ENCODE measurements at regions not wholly inside any gene's neighbourhood (a gene's known extent, or its start where the extent isn't known, plus 50 kb on each side); places are given as distances from the start of the nearest gene placed in this dataset.

DNA sequence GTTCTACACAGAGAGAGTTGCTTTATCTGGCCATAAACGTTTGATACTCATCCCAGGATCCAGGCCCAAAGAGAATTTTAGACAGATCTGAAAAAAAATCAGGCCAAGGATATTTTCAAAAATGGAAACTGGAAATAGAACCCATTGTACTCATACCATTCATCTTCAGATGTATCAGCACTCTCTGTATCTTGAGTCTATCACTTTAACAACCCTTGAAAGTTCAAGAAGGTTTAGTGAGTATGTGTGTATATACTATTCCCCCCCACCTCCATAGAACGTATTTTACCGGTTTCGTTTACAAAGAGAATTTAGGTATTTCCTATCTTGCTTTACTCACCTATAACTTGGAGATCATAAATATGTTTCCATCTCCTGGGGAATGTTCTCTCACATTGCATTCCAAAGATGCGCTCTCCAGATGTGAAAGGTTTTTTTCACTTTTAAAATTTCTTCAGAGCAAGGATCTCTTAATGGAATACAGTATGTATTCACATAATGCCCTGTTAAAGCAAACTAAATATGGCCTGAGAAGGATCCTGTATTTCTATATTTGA lies 105.5 kb upstream of the TUT7 start:
- no peaks in the 10 kb centered on the region for H3K36me3 ChIP-seq (ENCODE audit: control insufficient read depth, insufficient read depth, low read length)
- no peak overlapping the region for H3K9ac ChIP-seq (ENCODE audit: low read length)
- H3K27ac ChIP-seq (ENCODE audit: low read depth, low read length) = no peak overlapping the region
- H3K4me3 ChIP-seq (ENCODE audit: low read depth, low read length) = no peak overlapping the region
- H3K9me3 ChIP-seq (ENCODE audit: control insufficient read depth, insufficient read depth, low read depth, low read length) = no peaks in the 10 kb centered on the region
- H3K27me3 ChIP-seq (ENCODE audit: control insufficient read depth, insufficient read depth, low read length) = no peaks in the 10 kb centered on the region
- peaks cover 4% of the 10 kb centered on the region; the same call in 1 of the 2 replicates for H3K4me1 ChIP-seq (ENCODE audit: control insufficient read depth, insufficient read depth, low read length)

- H3K9me3 ChIP-seq (ENCODE audit: control insufficient read depth, insufficient read depth, low read depth, low read length) = no peaks in the 10 kb centered on the region
- H3K27me3 ChIP-seq (ENCODE audit: control insufficient read depth, insufficient read depth, low read length) = no peaks in the 10 kb centered on the region
- H3K9ac ChIP-seq (ENCODE audit: low read length) = no peak overlapping the region
- no peak overlapping the region for H3K4me3 ChIP-seq (ENCODE audit: low read depth, low read length)
- H3K27ac ChIP-seq (ENCODE audit: low read depth, low read length) = no peak overlapping the region
- H3K4me1 ChIP-seq (ENCODE audit: control insufficient read depth, insufficient read depth, low read length) = peaks cover 4% of the 10 kb centered on the region; the same call in 1 of the 2 replicates
- no peaks in the 10 kb centered on the region for H3K36me3 ChIP-seq (ENCODE audit: control insufficient read depth, insufficient read depth, low read length)
Measured at GRCh38 chr9:86459191-86459590, 105.0 kb upstream of the TUT7 start.

GRCh38 chr9:86458191-86458855 lies 104.1 kb upstream of the TUT7 start:
- H3K4me3 ChIP-seq (ENCODE audit: low read depth, low read length) = no peak overlapping the region
- H3K4me1 ChIP-seq (ENCODE audit: control insufficient read depth, insufficient read depth, low read length) = peaks cover 4% of the 10 kb centered on the region; the same call in 1 of the 2 replicates
- no peaks in the 10 kb centered on the region for H3K9me3 ChIP-seq (ENCODE audit: control insufficient read depth, insufficient read depth, low read depth, low read length)
- H3K27me3 ChIP-seq (ENCODE audit: control insufficient read depth, insufficient read depth, low read length) = no peaks in the 10 kb centered on the region
- H3K27ac ChIP-seq (ENCODE audit: low read depth, low read length) = no peak overlapping the region
- no peaks in the 10 kb centered on the region for H3K36me3 ChIP-seq (ENCODE audit: control insufficient read depth, insufficient read depth, low read length)
- H3K9ac ChIP-seq (ENCODE audit: low read length) = no peak overlapping the region

- Histone ChIP-seq H3K4me1 (ENCODE audit: control insufficient read depth, insufficient read depth, low read length) (peaks cover 4% of the 10 kb centered on the region; the same call in 1 of the 2 replicates), H3K4me3 (ENCODE audit: low read depth, low read length) (no peak overlapping the region), H3K27me3 (ENCODE audit: control insufficient read depth, insufficient read depth, low read length) (no peaks in the 10 kb centered on the region)
Measured at GRCh38 chr9:86456416-86456815, 102.2 kb upstream of the TUT7 start.

GRCh38 chr9:86454701-86455615 lies 100.7 kb upstream of the TUT7 start:
- H3K27ac ChIP-seq (ENCODE audit: low read depth, low read length) = no peak overlapping the region
- no peaks in the 10 kb centered on the region for H3K9me3 ChIP-seq (ENCODE audit: control insufficient read depth, insufficient read depth, low read depth, low read length)
- no peaks in the 10 kb centered on the region for H3K36me3 ChIP-seq (ENCODE audit: control insufficient read depth, insufficient read depth, low read length)
- no peak overlapping the region for H3K9ac ChIP-seq (ENCODE audit: low read length)
- no peaks in the 10 kb centered on the region for H3K27me3 ChIP-seq (ENCODE audit: control insufficient read depth, insufficient read depth, low read length)
- peaks cover 4% of the 10 kb centered on the region; the same call in 1 of the 2 replicates for H3K4me1 ChIP-seq (ENCODE audit: control insufficient read depth, insufficient read depth, low read length)
- H3K4me3 ChIP-seq (ENCODE audit: low read depth, low read length) = no peak overlapping the region

More at GRCh38 chr9:86456416-86456815, 102.2 kb upstream of the TUT7 start:
- no peaks in the 10 kb centered on the region for H3K9me3 ChIP-seq (ENCODE audit: control insufficient read depth, insufficient read depth, low read depth, low read length)
- no peaks in the 10 kb centered on the region for H3K36me3 ChIP-seq (ENCODE audit: control insufficient read depth, insufficient read depth, low read length)
- no peak overlapping the region for H3K27ac ChIP-seq (ENCODE audit: low read depth, low read length)
- no peak overlapping the region for H3K9ac ChIP-seq (ENCODE audit: low read length)

- Histone ChIP-seq H3K4me1 (ENCODE audit: control insufficient read depth, insufficient read depth, low read length) (no peaks in the 10 kb centered on the region), H3K27ac (ENCODE audit: low read depth, low read length) (no peak overlapping the region), H3K27me3 (ENCODE audit: control insufficient read depth, insufficient read depth, low read length) (no peaks in the 10 kb centered on the region), H3K9me3 (ENCODE audit: control insufficient read depth, insufficient read depth, low read depth, low read length) (no peaks in the 10 kb centered on the region), H3K4me3 (ENCODE audit: low read depth, low read length) (no peak overlapping the region), H3K36me3 (ENCODE audit: control insufficient read depth, insufficient read depth, low read length) (no peaks in the 10 kb centered on the region), H3K9ac (ENCODE audit: low read length) (no peak overlapping the region)
Measured at GRCh38 chr9:86452201-86452828, 98.1 kb upstream of the TUT7 start.

DNA sequence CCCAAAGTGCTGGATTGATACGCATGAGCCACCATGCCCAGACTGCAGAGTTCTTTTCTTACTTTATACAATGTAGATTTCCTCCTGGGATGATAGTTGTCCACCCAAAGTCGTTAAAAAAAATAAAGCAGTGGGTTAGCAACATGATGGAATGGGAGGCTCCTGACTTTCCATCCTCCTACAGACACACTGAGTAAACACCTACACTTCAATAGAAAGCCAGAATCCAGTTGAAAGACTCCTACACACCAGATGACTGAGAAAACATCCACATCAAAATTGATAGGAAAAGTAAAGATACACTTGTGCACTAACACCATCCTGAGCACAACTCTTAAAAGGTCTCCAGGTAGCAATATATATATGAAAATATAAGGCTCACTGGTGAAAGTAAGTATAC lies 95.0 kb upstream of the TUT7 start:
- Histone ChIP-seq H3K27me3 (ENCODE audit: control insufficient read depth, insufficient read depth, low read length) (no peaks in the 10 kb centered on the region), H3K36me3 (ENCODE audit: control insufficient read depth, insufficient read depth, low read length) (no peaks in the 10 kb centered on the region), H3K9ac (ENCODE audit: low read length) (no peak overlapping the region), H3K27ac (ENCODE audit: low read depth, low read length) (no peak overlapping the region), H3K9me3 (ENCODE audit: control insufficient read depth, insufficient read depth, low read depth, low read length) (no peaks in the 10 kb centered on the region), H3K4me3 (ENCODE audit: low read depth, low read length) (no peak overlapping the region), H3K4me1 (ENCODE audit: control insufficient read depth, insufficient read depth, low read length) (peaks cover 1% of the 10 kb centered on the region; the same call in 1 of the 2 replicates)

- Histone ChIP-seq H3K36me3 (ENCODE audit: control insufficient read depth, insufficient read depth, low read length) (no peaks in the 10 kb centered on the region), H3K9ac (ENCODE audit: low read length) (no peak overlapping the region), H3K27me3 (ENCODE audit: control insufficient read depth, insufficient read depth, low read length) (no peaks in the 10 kb centered on the region), H3K9me3 (ENCODE audit: control insufficient read depth, insufficient read depth, low read depth, low read length) (no peaks in the 10 kb centered on the region), H3K4me1 (ENCODE audit: control insufficient read depth, insufficient read depth, low read length) (peaks cover 6% of the 10 kb centered on the region; the same call in 1 of the 2 replicates), H3K4me3 (ENCODE audit: low read depth, low read length) (no peak overlapping the region), H3K27ac (ENCODE audit: low read depth, low read length) (no peak overlapping the region)
Measured at GRCh38 chr9:86445671-86446070, 91.5 kb upstream of the TUT7 start.

GRCh38 chr9:86443992-86444391 lies 89.8 kb upstream of the TUT7 start:
- Histone ChIP-seq H3K4me3 (ENCODE audit: low read depth, low read length) (no peak overlapping the region), H3K27ac (ENCODE audit: low read depth, low read length) (no peak overlapping the region), H3K9me3 (ENCODE audit: control insufficient read depth, insufficient read depth, low read depth, low read length) (no peaks in the 10 kb centered on the region), H3K4me1 (ENCODE audit: control insufficient read depth, insufficient read depth, low read length) (peaks cover 6% of the 10 kb centered on the region; the same call in 1 of the 2 replicates), H3K36me3 (ENCODE audit: control insufficient read depth, insufficient read depth, low read length) (no peaks in the 10 kb centered on the region), H3K27me3 (ENCODE audit: control insufficient read depth, insufficient read depth, low read length) (no peaks in the 10 kb centered on the region), H3K9ac (ENCODE audit: low read length) (no peak overlapping the region)

GRCh38 chr9:86434039-86434726 lies 80.0 kb upstream of the TUT7 start:
- Histone ChIP-seq H3K9me3 (ENCODE audit: control insufficient read depth, insufficient read depth, low read depth, low read length) (peaks cover 6% of the 10 kb centered on the region; the same call in 1 of the 2 replicates), H3K36me3 (ENCODE audit: control insufficient read depth, insufficient read depth, low read length) (no peaks in the 10 kb centered on the region), H3K4me3 (ENCODE audit: low read depth, low read length) (no peak overlapping the region), H3K9ac (ENCODE audit: low read length) (no peak overlapping the region), H3K27ac (ENCODE audit: low read depth, low read length) (no peak overlapping the region), H3K4me1 (ENCODE audit: control insufficient read depth, insufficient read depth, low read length) (peaks cover 11% of the 10 kb centered on the region), H3K27me3 (ENCODE audit: control insufficient read depth, insufficient read depth, low read length) (no peaks in the 10 kb centered on the region)
